HFFc6 (cell line): ENCODE measurements at regions not wholly inside any gene's neighbourhood (a gene's known extent, or its start where the extent isn't known, plus 50 kb on each side); places are given as distances from the start of the nearest gene placed in this dataset.

Experiments
- DNase-seq: peaks from one replicate; pipeline ENCODE4 v3.0.0-alpha.2; 2018
- H3K27ac Mint-ChIP-seq: 2 replicates; pipeline ENCODE4 v1.8.0; 2020; ENCODE audit warnings: mild to moderate bottlenecking, mixed read lengths
- H3K27me3 Mint-ChIP-seq: 2 replicates; pipeline ENCODE4 v1.8.0; 2021; ENCODE audit warnings: mild to moderate bottlenecking, moderate library complexity, mixed read lengths; ENCODE audit not compliant: insufficient read depth
- H3K36me3 Mint-ChIP-seq: 2 replicates; pipeline ENCODE4 v1.8.0; 2021; ENCODE audit warnings: low read depth, mixed read lengths
- H3K4me1 Mint-ChIP-seq: 2 replicates; pipeline ENCODE4 v1.8.0; 2020; ENCODE audit warnings: low read depth, mixed read lengths
- H3K4me3 Mint-ChIP-seq: 2 replicates; pipeline ENCODE4 v1.8.0; 2020; ENCODE audit warnings: mild to moderate bottlenecking, moderate library complexity, mixed read lengths
- H3K9me3 Mint-ChIP-seq: 2 replicates; pipeline ENCODE4 v1.8.0; 2020; ENCODE audit warnings: mild to moderate bottlenecking, mixed read lengths
- CTCF ChIP-seq: fragments of 200-600 bp; sonication (generic); IDR thresholded peaks from 2 replicates; pipeline ENCODE4 v1.5.0; 2021; ENCODE audit warnings: antibody characterized with exemption, mild to moderate bottlenecking

GRCh38 chr4:82267506-82267905 is 106.3 kb downstream of the HNRNPD start:
- Mint-ChIP-seq H3K4me1 (no peaks in the 10 kb centered on the region), H3K27ac (no peak overlapping the region), H3K36me3 (no peaks in the 10 kb centered on the region), H3K4me3 (no peak overlapping the region), H3K9me3 (no peaks in the 10 kb centered on the region), H3K27me3 (peaks cover 2% of the 10 kb centered on the region)
- DNase-seq, result no peak
- TF ChIP-seq CTCF, result no peak

- no peak for DNase-seq
Measured at GRCh38 chr4:82266345-82266744, 107.4 kb downstream of the HNRNPD start.

GRCh38 chr4:82261084-82261483 is 112.7 kb downstream of the HNRNPD start:
- Mint-ChIP-seq H3K9me3 (no peaks in the 10 kb centered on the region), H3K4me1 (no peaks in the 10 kb centered on the region), H3K36me3 (no peaks in the 10 kb centered on the region), H3K27me3 (no peaks in the 10 kb centered on the region; the same call in 1 of the 2 replicates), H3K27ac (no peak overlapping the region), H3K4me3 (no peak overlapping the region)
- no peak for DNase-seq
- no peak for TF ChIP-seq CTCF

More at GRCh38 chr4:82266345-82266744, 107.4 kb downstream of the HNRNPD start:
- H3K27ac Mint-ChIP-seq, result no peak overlapping the region
- no peaks in the 10 kb centered on the region for H3K36me3 Mint-ChIP-seq
- H3K4me1 Mint-ChIP-seq, result no peaks in the 10 kb centered on the region
- H3K9me3 Mint-ChIP-seq, result no peaks in the 10 kb centered on the region
- TF ChIP-seq CTCF, result no peak
- H3K27me3 Mint-ChIP-seq, result no peaks in the 10 kb centered on the region; the same call in none of the 2 replicates
- no peak overlapping the region for H3K4me3 Mint-ChIP-seq

GRCh38 chr4:82260632-82261031 is 113.2 kb downstream of the HNRNPD start:
- no peak overlapping the region for H3K4me3 Mint-ChIP-seq
- H3K4me1 Mint-ChIP-seq, result no peaks in the 10 kb centered on the region
- H3K27me3 Mint-ChIP-seq, result no peaks in the 10 kb centered on the region; the same call in 1 of the 2 replicates
- no peak for DNase-seq
- TF ChIP-seq CTCF, result no peak
- H3K9me3 Mint-ChIP-seq, result no peaks in the 10 kb centered on the region
- H3K36me3 Mint-ChIP-seq, result no peaks in the 10 kb centered on the region
- H3K27ac Mint-ChIP-seq, result no peak overlapping the region

GRCh38 chr4:82256718-82257117 is 117.1 kb downstream of the HNRNPD start:
- no peak for DNase-seq
- Mint-ChIP-seq H3K27ac (no peak overlapping the region), H3K27me3 (no peaks in the 10 kb centered on the region), H3K4me1 (no peaks in the 10 kb centered on the region), H3K4me3 (no peak overlapping the region), H3K36me3 (no peaks in the 10 kb centered on the region), H3K9me3 (no peaks in the 10 kb centered on the region)
- TF ChIP-seq CTCF, result no peak

- TF ChIP-seq CTCF, result no peak
- no peaks in the 10 kb centered on the region for H3K36me3 Mint-ChIP-seq
- H3K27me3 Mint-ChIP-seq, result peaks cover 2% of the 10 kb centered on the region; the same call in 1 of the 2 replicates
- H3K27ac Mint-ChIP-seq, result no peak overlapping the region
- no peak for DNase-seq
- H3K4me1 Mint-ChIP-seq, result no peaks in the 10 kb centered on the region
- no peaks in the 10 kb centered on the region for H3K9me3 Mint-ChIP-seq
- H3K4me3 Mint-ChIP-seq, result no peak overlapping the region
Measured at GRCh38 chr4:82255657-82256056, 118.1 kb downstream of the HNRNPD start.
